H9 (cell line): ENCODE measurements at regions not wholly inside any gene's neighbourhood (a gene's known extent, or its start where the extent isn't known, plus 50 kb on each side); places are given as distances from the start of the nearest gene placed in this dataset.

Experiments
- DNase-seq: peaks from one replicate; pipeline ENCODE4 v3.0.0-alpha.2; 2017
- H2AFZ ChIP-seq: one replicate; pipeline ENCODE4 v1.6.1; 2013; ENCODE audit warnings: mild to moderate bottlenecking, low read length, control low read depth, moderate library complexity
- H2AK5ac ChIP-seq: 2 replicates; pipeline ENCODE4 v1.6.1; 2013; ENCODE audit warnings: low read length, control low read depth, mixed read lengths; ENCODE audit not compliant: insufficient read length
- H2BK120ac ChIP-seq: one replicate; pipeline ENCODE4 v1.6.1; 2013; ENCODE audit warnings: low read depth, mild to moderate bottlenecking, low read length, control low read depth, inconsistent platforms; ENCODE audit not compliant: poor library complexity, severe bottlenecking
- H2BK12ac ChIP-seq: 2 replicates; pipeline ENCODE4 v1.6.1; 2013; ENCODE audit warnings: low read length, control low read depth, mixed read lengths, low read depth; ENCODE audit not compliant: insufficient read length
- H2BK15ac ChIP-seq: 2 replicates; pipeline ENCODE4 v1.6.1; 2013; ENCODE audit warnings: low read depth, low read length, control low read depth
- H2BK20ac ChIP-seq: one replicate; pipeline ENCODE4 v1.6.1; 2013; ENCODE audit warnings: low read depth, mild to moderate bottlenecking, low read length, control low read depth, inconsistent platforms; ENCODE audit not compliant: poor library complexity, severe bottlenecking
- H2BK5ac ChIP-seq: 2 replicates; pipeline ENCODE4 v1.6.1; 2013; ENCODE audit warnings: low read length, control low read depth, mixed read lengths; ENCODE audit not compliant: insufficient read length
- H3K14ac ChIP-seq: 2 replicates; pipeline ENCODE4 v1.6.1; 2013; ENCODE audit warnings: low read length, control low read depth; ENCODE audit not compliant: insufficient read depth
- H3K18ac ChIP-seq: 2 replicates; pipeline ENCODE4 v1.6.1; 2013; ENCODE audit warnings: low read depth, mild to moderate bottlenecking, mixed read lengths, low read length, control low read depth; ENCODE audit not compliant: insufficient read length
- H3K23ac ChIP-seq: 2 replicates; pipeline ENCODE4 v1.6.1; 2013; ENCODE audit warnings: low read length, control low read depth, mixed read lengths, low read depth; ENCODE audit not compliant: insufficient read length
- H3K23me2 ChIP-seq: 2 replicates; pipeline ENCODE4 v1.6.1; 2013; ENCODE audit warnings: low read depth, mild to moderate bottlenecking, mixed read lengths, low read length, control low read depth; ENCODE audit not compliant: insufficient read length, poor library complexity, severe bottlenecking
- H3K27ac ChIP-seq: 2 replicates; pipeline ENCODE4 v1.5.1; 2013; ENCODE audit warnings: low read length, control low read depth, mixed read lengths, low read depth; ENCODE audit not compliant: insufficient read length
- H3K27me3 ChIP-seq: 2 replicates; pipeline ENCODE4 v1.6.1; 2013; ENCODE audit warnings: low read length, control low read depth, inconsistent platforms; ENCODE audit not compliant: insufficient read depth
- H3K4ac ChIP-seq: 2 replicates; pipeline ENCODE4 v1.6.1; 2013; ENCODE audit warnings: low read depth, mild to moderate bottlenecking, control low read depth, inconsistent platforms, low read length, moderate library complexity
- H3K4me1 ChIP-seq: 2 replicates; pipeline ENCODE4 v1.6.1; 2013; ENCODE audit warnings: low read length, control low read depth, inconsistent platforms; ENCODE audit not compliant: insufficient read depth
- H3K4me2 ChIP-seq: 2 replicates; pipeline ENCODE4 v1.6.1; 2013; ENCODE audit warnings: low read length, control low read depth, mixed read lengths; ENCODE audit not compliant: insufficient read length, insufficient read depth
- H3K56ac ChIP-seq: 2 replicates; pipeline ENCODE4 v1.6.1; 2013; ENCODE audit warnings: low read depth, mild to moderate bottlenecking, mixed read lengths, low read length, control low read depth; ENCODE audit not compliant: insufficient read length
- H3K79me1 ChIP-seq: 2 replicates; pipeline ENCODE4 v1.6.1; 2013; ENCODE audit warnings: low read depth, mild to moderate bottlenecking, moderate library complexity, low read length, control low read depth, inconsistent platforms; ENCODE audit not compliant: insufficient read depth, poor library complexity, severe bottlenecking
- H3K79me2 ChIP-seq: 2 replicates; pipeline ENCODE4 v1.6.1; 2013; ENCODE audit warnings: low read length, control low read depth, inconsistent platforms; ENCODE audit not compliant: insufficient read depth
- H3K9ac ChIP-seq: 2 replicates; pipeline ENCODE4 v1.6.1; 2013; ENCODE audit warnings: low read length, control low read depth, mixed read lengths; ENCODE audit not compliant: insufficient read length; ENCODE audit errors: extremely low read depth
- H3K9me3 ChIP-seq: one replicate; pipeline ENCODE4 v1.6.1; 2013; ENCODE audit warnings: low read depth, low read length, inconsistent platforms; ENCODE audit not compliant: control insufficient read depth
- H3T11ph ChIP-seq: one replicate; pipeline ENCODE4 v1.6.1; 2013; ENCODE audit warnings: mild to moderate bottlenecking, low read length, control low read depth, inconsistent platforms
- H4K20me1 ChIP-seq: one replicate; pipeline ENCODE4 v1.6.1; 2013; ENCODE audit not compliant: control insufficient read depth, insufficient read length, insufficient read depth
- H4K5ac ChIP-seq: 2 replicates; pipeline ENCODE4 v1.6.1; 2013; ENCODE audit warnings: low read depth, mild to moderate bottlenecking, mixed read lengths, low read length, control low read depth; ENCODE audit not compliant: insufficient read length
- H4K8ac ChIP-seq: replicated peaks from 2 replicates; pipeline ENCODE4 v1.6.1; 2013; ENCODE audit warnings: low read length, control low read depth, mixed read lengths, low read depth; ENCODE audit not compliant: insufficient read length
- H4K91ac ChIP-seq: 2 replicates; pipeline ENCODE4 v1.6.1; 2013; ENCODE audit warnings: low read depth, mild to moderate bottlenecking, moderate library complexity, mixed read lengths, low read length, control low read depth; ENCODE audit not compliant: insufficient read length
- H3K27ac Mint-ChIP-seq, 3 experiments: 2 replicates in 2 of 3; 3 replicates in 1 of 3; pipeline ENCODE4 v1.8.0; 2020 to 2021; ENCODE audit warnings: mixed read lengths in 3 of 3, mild to moderate bottlenecking in 1 of 3, moderate library complexity in 1 of 3
- H3K27me3 Mint-ChIP-seq: 2 replicates; pipeline ENCODE4 v1.8.0; 2021; ENCODE audit warnings: low read depth, mild to moderate bottlenecking, moderate library complexity, mixed read lengths
- H3K36me3 Mint-ChIP-seq, 3 experiments: 2 replicates in 2 of 3; 3 replicates in 1 of 3; pipeline ENCODE4 v1.8.0; 2020 to 2021; ENCODE audit warnings: low read depth in 3 of 3, mixed read lengths in 3 of 3; ENCODE audit not compliant: insufficient read depth in 1 of 3
- H3K4me1 Mint-ChIP-seq, 2 experiments: 2 replicates each; pipeline ENCODE4 v1.8.0; 2020; ENCODE audit warnings: mixed read lengths in 2 of 2
- H3K4me3 Mint-ChIP-seq, 2 experiments: 2 replicates in 1 of 2; 3 replicates in 1 of 2; pipeline ENCODE4 v1.8.0; 2020 to 2021; ENCODE audit warnings: mild to moderate bottlenecking in 2 of 2, mixed read lengths in 2 of 2, moderate library complexity in 1 of 2
- H3K9me3 Mint-ChIP-seq, 2 experiments: 2 replicates in 1 of 2; 3 replicates in 1 of 2; pipeline ENCODE4 v1.8.0; 2020; ENCODE audit warnings: mild to moderate bottlenecking in 2 of 2, mixed read lengths in 2 of 2, moderate library complexity in 1 of 2
- WGBS: extraction: QIAGEN DNeasy Blood & Tissue Kit; methylation state at CpG from one replicate; pipeline ENCODE4 v1.1.7; 2013; ENCODE audit warnings: missing lambda C conversion rate, low lambda C conversion rate, mixed read lengths; ENCODE audit not compliant: insufficient read length; ENCODE audit errors: extremely low coverage; 5-methylcytosine and 5-hydroxymethylcytosine counted together
- TF ChIP-seq, protein P1 (sequence below): fragments of 200-600 bp; sonication (generic); conservative IDR thresholded peaks from 3 replicates; pipeline ENCODE4 v1.8.0; 2021; ENCODE audit warnings: antibody characterized with exemption, mild to moderate bottlenecking

- peaks cover 0 to under 1% of the 10 kb centered on the region in 2 experiments; a peak in 1 of 5 replicates for H3K9me3 Mint-ChIP-seq
- no peak overlapping the region for H2AFZ ChIP-seq
- H3K36me3 Mint-ChIP-seq = no peaks in the 10 kb centered on the region; a peak in 2 of 7 replicates
- H3K18ac ChIP-seq = no peak overlapping the region
- H3K79me1 ChIP-seq = no peaks in the 10 kb centered on the region
- H4K20me1 ChIP-seq = no peaks in the 10 kb centered on the region
- H3K23ac ChIP-seq = no peak overlapping the region
- H4K8ac ChIP-seq = no peak overlapping the region
- H3K4me1 Mint-ChIP-seq = peaks cover 0 to 7% of the 10 kb centered on the region in 2 experiments; a peak in 1 of 4 replicates
- no peak overlapping the region for H3K14ac ChIP-seq
- H3K4ac ChIP-seq = no peak overlapping the region
- TF ChIP-seq, protein P1, sequence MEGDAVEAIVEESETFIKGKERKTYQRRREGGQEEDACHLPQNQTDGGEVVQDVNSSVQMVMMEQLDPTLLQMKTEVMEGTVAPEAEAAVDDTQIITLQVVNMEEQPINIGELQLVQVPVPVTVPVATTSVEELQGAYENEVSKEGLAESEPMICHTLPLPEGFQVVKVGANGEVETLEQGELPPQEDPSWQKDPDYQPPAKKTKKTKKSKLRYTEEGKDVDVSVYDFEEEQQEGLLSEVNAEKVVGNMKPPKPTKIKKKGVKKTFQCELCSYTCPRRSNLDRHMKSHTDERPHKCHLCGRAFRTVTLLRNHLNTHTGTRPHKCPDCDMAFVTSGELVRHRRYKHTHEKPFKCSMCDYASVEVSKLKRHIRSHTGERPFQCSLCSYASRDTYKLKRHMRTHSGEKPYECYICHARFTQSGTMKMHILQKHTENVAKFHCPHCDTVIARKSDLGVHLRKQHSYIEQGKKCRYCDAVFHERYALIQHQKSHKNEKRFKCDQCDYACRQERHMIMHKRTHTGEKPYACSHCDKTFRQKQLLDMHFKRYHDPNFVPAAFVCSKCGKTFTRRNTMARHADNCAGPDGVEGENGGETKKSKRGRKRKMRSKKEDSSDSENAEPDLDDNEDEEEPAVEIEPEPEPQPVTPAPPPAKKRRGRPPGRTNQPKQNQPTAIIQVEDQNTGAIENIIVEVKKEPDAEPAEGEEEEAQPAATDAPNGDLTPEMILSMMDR = no peak
- no CpG with 5 or more reads among the region's 3 CpGs for WGBS
- no peaks in the 10 kb centered on the region; the same call in 1 of the 2 replicates for H3K27me3 Mint-ChIP-seq
- H2BK15ac ChIP-seq = no peak overlapping the region
- H3K23me2 ChIP-seq = no peaks in the 10 kb centered on the region
- H2BK5ac ChIP-seq = no peak overlapping the region
- H2AK5ac ChIP-seq = no peak overlapping the region
- no peak overlapping the region; a peak in 1 of 7 replicates for H3K27ac Mint-ChIP-seq
- H4K91ac ChIP-seq = no peak overlapping the region
- no peak overlapping the region for H4K5ac ChIP-seq
- H3K56ac ChIP-seq = no peak overlapping the region
- no peak overlapping the region for H3K4me3 Mint-ChIP-seq
- no peak for DNase-seq
- no peaks in the 10 kb centered on the region for H3K4me1 ChIP-seq
- H3K79me2 ChIP-seq = no peaks in the 10 kb centered on the region
- H3K9ac ChIP-seq = no peak overlapping the region
- no peaks in the 10 kb centered on the region for H3K9me3 ChIP-seq
- no peak overlapping the region for H2BK20ac ChIP-seq
- no peak overlapping the region for H2BK12ac ChIP-seq
- no peak overlapping the region for H3K27ac ChIP-seq
- no peak overlapping the region for H3K4me2 ChIP-seq
- H2BK120ac ChIP-seq = no peak overlapping the region
- no peaks in the 10 kb centered on the region for H3K27me3 ChIP-seq
- H3T11ph ChIP-seq = no peak overlapping the region
Measured at GRCh38 chr6:146925846-146926245, 278.4 kb upstream of the STXBP5 start.
